Stimulated activated naive CD4-positive, alpha-beta T cell treated with Interleukin-2 at 50 U/mL for 16 hours (primary cell): ENCODE measurements at regions not wholly inside any gene's neighbourhood (a gene's known extent, or its start where the extent isn't known, plus 50 kb on each side); places are given as distances from the start of the nearest gene placed in this dataset.
A peak's percentile ranks its signal among the peaks of the same experiment; 100 is the strongest.

Experiments used
- DNase-seq: peaks from one replicate; lab custom pipeline; 2025; lab: John Stamatoyannopoulos, UW

DNA sequence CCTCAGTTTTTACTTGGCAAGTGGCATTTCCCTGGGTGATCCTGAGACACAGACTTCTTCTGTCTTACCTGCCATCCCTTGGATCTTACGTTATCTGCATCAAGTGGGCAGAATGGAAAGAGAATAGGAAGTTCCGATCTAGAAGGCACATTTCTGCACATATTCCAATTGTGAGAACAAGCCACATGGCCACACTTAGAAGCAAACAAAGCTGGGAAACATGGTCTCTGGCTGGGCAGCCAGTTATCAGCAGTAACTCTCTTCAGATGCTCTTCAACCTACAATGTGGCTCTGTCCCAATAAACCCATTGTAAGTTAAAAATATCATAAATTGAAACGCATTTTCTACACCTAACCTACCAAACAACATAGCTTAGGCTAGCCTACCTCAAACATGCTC, 67.3 kb upstream of the CCN6 start:
- DNase-seq: no peak

DNA sequence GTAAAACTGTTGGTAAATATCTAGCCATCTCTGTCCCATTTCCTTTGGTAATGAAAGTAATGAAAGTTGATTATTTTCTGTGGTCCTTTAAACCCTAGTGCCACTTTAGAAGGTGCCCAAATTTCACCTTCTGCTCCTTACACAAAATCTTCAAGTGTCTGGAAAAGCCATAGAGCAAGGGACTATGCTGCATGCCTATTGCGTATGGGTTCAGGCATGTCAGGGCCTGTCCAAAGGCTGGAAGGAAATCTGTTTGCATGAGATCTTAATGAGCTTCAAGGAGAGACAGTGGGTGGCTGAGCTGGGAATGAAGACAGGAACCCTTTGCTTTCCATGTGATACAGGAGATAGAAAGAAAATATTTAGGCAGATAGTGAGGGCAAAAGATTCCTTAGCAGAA, 66.6 kb upstream of the CCN6 start:
- DNase-seq: no peak

DNA sequence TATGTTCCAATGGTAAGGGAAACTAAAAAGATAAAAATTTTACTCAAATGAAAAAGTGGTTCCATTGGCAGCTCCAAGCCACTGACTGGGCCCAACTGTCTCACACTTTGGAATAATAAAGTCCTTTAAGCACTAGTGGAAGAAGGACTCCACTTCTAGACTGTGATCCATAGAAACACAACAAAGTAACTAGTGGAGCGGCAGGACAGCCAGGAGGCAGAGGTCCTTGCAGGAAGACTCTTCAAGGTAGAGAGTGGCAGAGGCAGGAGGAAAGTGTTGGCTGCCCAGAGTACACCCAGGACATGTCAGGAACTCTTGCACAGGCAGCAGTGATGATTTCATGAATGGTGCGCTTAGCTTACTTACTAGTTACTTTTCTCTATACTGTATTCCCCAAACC, 65.0 kb upstream of the CCN6 start:
- no peak for DNase-seq

DNA sequence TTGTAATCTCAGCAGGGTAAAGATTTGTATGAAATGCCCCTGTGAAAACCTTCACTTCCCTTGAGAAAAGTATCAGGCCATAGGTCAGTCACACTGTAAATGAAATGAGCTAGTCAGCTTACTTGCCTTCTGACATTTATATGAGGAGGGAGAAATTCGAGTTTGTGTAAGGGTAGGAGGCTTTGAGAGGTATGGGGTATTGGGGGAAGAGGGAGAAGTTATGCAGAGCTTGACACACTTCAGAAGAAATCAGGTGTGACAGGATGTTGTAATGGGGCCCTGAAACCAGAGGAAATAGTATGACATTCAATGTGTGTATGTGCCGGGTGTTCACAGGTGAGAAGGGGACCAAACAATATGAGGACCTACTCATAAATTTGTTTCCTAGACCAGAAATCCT, 64.2 kb upstream of the CCN6 start:
- DNase-seq: no peak

DNA sequence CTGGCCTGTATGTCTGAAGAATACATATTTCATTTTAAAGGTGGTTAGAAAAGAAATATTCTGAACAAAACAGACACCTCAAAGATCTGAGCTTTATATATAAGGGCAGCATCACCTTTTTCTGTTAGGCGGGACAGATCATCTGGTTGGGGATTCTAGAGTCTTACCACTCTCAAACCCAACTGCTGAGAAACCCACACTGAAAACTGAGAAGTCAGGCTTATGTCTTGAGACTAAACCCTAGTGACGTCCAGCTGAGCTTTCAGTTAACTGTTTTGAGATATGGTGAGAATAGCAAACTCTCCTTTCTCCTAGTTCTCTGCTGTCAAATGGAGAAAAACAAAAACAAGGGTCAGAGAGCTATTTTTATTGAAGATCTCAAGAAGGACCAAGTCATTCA, 63.7 kb upstream of the CCN6 start:
- no peak for DNase-seq

DNA sequence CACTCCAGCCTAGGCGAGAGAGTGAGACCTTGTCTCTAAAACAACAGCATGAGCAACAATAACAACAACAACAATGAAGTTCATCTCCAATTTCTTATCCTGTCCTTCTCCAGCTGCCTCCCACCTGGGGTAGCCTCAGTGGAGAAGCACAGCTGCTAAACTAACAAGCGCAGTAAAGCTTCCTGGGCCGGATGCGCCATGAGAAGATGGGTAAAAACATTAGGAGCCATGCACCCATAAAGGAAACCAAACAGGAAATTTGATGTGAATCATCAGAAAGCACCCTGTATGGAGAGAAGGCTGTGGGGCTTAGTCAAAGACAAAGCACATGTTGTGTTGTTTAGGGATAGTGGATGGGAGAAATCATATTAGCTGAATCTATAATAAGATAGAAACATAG, 61.1 kb upstream of the CCN6 start:
- DNase-seq: peak; percentile 24

DNA sequence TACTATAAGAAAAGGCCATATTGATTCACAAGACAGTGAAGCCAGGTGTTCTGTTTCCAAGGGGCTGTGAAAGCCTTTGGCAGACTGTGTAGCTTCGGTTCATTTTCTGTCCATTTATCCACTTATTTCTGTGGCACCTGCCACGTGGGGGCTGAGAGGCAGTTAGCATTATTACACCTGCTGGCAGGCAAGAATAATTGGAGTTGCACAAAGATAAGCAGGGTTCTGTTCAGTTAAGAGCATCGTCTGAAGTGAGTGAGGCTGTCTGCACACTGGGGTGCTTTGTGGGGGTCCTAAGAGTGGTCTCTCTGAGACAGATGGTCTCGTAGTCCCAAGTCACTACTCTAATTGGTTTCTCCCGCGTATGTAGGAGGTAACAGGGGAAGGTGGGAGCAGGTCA, 60.6 kb upstream of the CCN6 start:
- no peak for DNase-seq

DNA sequence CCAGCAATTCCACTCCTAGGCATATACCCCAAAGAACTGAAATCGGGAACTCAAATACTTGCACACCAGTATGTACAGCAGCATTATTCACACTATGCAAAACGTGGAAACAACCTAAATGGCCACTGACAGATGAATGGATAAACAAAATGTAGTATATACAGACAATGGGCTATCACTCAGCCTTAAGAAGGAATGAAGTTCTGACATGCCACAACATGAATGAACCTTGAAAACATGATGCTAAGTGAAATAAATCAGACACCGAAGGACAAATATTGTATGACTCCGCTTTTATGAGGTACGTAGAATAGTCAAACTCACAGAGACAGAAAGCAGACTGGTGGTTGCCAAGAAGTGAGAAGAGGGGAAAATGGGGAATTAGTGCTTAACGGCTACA, 59.1 kb upstream of the CCN6 start:
- no peak for DNase-seq

DNA sequence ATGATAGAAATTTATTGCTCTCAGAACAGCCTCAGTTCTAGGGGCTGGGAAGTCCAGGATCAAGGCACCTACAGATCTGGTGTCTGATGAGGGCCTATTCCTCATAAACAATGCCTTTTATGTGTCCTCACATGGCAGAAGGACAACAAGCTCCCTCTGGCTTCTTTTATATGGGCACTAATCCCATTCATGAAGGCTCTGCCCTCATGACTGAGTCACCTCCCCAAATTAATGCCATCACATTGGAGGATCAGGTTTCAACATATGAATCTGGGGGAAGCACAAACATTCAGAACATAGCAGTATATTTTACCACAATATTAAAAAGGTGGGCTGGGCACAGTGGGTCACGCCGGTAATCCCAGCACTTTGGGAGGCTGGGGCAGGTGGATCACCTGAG, 58.5 kb upstream of the CCN6 start:
- no peak for DNase-seq

DNA sequence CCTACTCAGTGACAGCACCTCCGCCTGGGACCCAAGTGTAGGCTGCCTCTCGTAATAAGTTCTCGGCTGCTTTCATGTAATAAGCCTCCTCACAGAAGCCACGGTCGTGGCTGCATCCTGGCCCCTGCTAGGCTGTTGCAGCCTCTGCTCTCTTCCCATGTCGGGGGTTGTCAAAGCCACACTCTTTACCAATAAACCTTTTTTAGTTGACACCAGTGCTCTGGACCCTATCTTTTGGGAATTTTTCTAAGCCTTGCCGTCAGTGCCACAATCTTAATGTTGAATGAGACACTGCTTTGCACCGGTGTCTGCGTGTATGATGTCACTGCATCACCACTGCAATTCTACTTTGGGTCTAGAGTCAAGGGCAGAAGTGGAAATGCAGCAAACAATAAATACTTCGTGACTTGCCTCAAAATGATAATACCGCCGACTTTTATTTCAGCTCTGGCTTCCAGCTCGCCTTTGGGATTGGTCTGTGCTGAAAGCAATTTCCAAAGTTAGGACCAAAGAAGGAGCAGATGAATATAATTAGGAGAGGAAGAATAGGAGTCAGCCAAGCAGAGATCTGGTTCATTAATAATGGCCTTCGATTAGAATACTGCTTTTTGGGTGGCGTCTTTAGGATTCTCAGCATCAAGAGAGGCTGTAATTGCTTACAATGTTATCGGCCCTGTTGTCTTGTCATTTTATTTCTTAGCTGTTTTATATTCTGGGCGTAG, 57.6 kb upstream of the CCN6 start:
- DNase-seq: no peak

DNA sequence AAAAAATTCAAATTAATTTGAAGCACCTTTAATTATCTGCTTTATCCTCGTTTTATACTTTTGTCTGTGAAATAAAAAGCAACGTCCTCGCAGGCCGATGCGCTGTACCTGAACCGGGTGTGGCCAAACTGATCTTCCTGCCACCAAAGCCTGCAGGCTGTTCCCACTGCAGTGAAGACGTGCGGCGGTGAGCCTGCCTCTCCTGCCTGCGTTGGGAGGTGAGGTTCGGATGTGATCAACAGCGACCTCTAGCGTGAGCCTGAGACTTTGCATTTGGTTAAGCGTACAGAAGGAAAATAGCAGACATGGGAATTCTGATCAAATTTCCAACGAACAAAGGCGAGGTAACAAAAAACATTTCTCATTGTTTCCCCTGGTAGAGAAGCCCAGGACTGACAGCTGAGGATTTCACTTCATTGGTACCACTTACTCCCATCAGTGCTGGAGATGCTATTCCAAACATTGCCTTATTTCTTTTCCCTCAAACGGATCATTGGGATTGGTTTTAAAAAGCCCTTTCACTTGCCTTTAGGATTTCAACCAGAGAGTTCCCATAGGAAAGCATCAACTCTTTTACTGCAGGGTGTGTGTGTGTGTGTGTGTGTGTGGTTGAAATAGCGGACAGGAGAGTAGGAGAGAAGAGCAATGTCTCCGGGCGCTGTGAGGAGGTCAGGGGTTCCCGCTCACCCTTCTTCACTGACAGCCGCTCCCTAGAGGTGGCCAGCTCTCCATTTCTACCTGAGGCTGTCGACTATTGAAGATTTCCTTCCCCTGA, 56.6 kb upstream of the CCN6 start:
- peak; percentile 65 for DNase-seq

DNA sequence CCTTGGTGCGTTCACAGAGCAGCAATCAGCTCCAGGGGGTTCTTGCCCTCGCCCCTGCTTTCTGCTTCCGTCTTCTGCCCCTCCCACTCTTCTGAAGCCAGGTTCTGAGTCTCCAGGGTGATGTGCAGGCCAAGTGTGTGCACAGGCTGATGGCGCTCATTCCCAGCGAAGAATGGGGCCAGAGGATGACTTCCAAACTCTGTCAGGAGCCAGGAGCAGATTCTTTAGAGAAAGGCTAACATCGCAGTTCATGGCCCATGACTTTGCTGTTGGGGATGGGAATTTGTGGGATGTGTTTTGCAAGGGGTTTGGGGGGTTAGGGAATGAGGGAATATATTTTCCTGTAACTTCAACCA, 56.1 kb upstream of the CCN6 start:
- DNase-seq: no peak

DNA sequence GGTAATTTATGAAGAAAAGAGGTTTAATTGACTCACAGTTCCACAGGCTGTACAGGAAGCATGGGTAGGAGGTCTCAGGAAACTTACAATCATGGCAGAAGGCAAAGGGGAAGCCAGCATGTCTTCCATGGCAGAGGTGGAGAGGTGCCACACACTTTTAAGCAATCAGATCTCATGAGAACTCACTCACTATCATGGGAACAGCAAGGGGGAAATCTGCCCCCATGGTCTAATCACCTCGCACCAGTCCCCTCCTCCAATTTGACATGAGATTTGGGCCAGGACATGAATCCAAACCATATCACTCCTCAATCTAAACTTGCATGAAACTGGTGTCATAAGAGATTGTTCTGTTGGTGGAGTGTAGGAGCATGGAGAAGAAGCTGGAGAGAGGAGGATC, 51.6 kb upstream of the CCN6 start:
- DNase-seq: no peak
